GF-D8 (cell line): ENCODE measurements at regions not wholly inside any gene's neighbourhood (a gene's known extent, or its start where the extent isn't known, plus 50 kb on each side); places are given as distances from the start of the nearest gene placed in this dataset.
"Not testable (repeated sequence)": the region's sequence is repeated elsewhere in the genome, so short reads cannot be mapped to it uniquely, and the experiment has no call there.

Experiments used
- DNase-seq: peaks from one replicate; lab custom pipeline; 2025; lab: John Stamatoyannopoulos, UW

GRCh38 chrY:7725791-7726460 is 814.4 kb upstream of the AMELY start:
- DNase-seq: no peak

GRCh38 chrY:7723991-7724632 is 812.6 kb upstream of the AMELY start:
- DNase-seq: peak; percentile 12

GRCh38 chrY:7723127-7723526 is 811.6 kb upstream of the AMELY start:
- no peak for DNase-seq

GRCh38 chrY:7722566-7722965 is 811.0 kb upstream of the AMELY start:
- DNase-seq: no peak

- no peak for DNase-seq
These were observed 809.4 kb upstream of the AMELY start for GRCh38 chrY:7720974-7721373.

GRCh38 chrY:7719271-7719670 is 807.7 kb upstream of the AMELY start:
- no peak for DNase-seq

- DNase-seq: no peak
These were observed 807.1 kb upstream of the AMELY start for GRCh38 chrY:7718626-7719025.

GRCh38 chrY:7718126-7718525 is 806.6 kb upstream of the AMELY start:
- no peak for DNase-seq

GRCh38 chrY:7714426-7714825 is 802.9 kb upstream of the AMELY start:
- no peak for DNase-seq

- not testable (repeated sequence) for DNase-seq
These were observed 802.2 kb upstream of the AMELY start for GRCh38 chrY:7713738-7714137.

GRCh38 chrY:7712289-7712688 is 800.7 kb upstream of the AMELY start:
- no peak for DNase-seq

GRCh38 chrY:7703578-7704140 is 792.1 kb upstream of the AMELY start:
- DNase-seq: no peak

- no peak for DNase-seq
These were observed 790.9 kb upstream of the AMELY start for GRCh38 chrY:7702481-7702880.

GRCh38 chrY:7701676-7702075 is 790.1 kb upstream of the AMELY start:
- no peak for DNase-seq

GRCh38 chrY:7697506-7697905 is 786.0 kb upstream of the AMELY start:
- no peak for DNase-seq

- no peak for DNase-seq
These were observed 781.1 kb upstream of the AMELY start for GRCh38 chrY:7692701-7693100.

- no peak for DNase-seq
These were observed 775.5 kb upstream of the AMELY start for GRCh38 chrY:7687086-7687485.

- no peak for DNase-seq
These were observed 773.0 kb upstream of the AMELY start for GRCh38 chrY:7684546-7684945.

GRCh38 chrY:7682386-7682785 is 770.8 kb upstream of the AMELY start:
- DNase-seq: no peak

- no peak for DNase-seq
These were observed 769.9 kb upstream of the AMELY start for GRCh38 chrY:7681426-7681825.

GRCh38 chrY:7674465-7674864 is 762.9 kb upstream of the AMELY start:
- no peak for DNase-seq

- DNase-seq: no peak
These were observed 761.2 kb upstream of the AMELY start for GRCh38 chrY:7672796-7673195.

- DNase-seq: no peak
These were observed 751.7 kb upstream of the AMELY start for GRCh38 chrY:7663261-7663660.

GRCh38 chrY:7659047-7659446 is 747.5 kb upstream of the AMELY start:
- no peak for DNase-seq
